ENCODE measurements at regions not wholly inside any gene's neighbourhood (a gene's known extent, or its start where the extent isn't known, plus 50 kb on each side); places are given as distances from the start of the nearest gene placed in this dataset.

DNA sequence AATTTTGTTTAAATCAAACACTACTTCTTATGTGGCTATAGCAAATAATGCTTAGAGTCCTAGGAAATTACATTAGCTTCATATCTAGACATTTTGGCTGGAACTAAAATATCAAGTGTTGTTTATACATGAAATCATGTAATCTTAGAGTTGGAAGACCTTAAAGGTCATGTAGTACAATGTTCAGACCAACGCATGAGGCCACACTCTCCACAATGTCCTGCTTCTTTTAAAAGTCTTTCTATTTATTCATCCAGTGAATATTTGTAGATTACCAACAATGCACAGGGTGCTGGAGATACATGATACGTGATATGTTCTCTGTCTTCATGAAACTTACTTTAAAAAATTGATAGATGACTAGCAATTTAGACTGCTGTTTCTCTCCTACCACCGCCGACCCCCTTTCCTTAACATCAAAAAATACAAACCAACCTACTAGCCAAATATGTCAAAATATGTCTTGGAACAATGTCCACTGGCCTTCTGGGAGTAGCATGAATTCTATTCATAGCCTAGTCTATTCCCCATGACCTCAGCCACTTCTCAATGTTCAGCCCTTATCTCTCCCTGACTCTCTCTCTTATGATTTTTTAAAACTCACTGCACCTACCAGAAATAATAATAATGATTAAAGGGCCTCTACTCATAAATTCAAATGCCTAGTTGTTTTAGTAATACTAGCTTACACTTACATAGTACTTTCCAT, 59.5 kb upstream of the CAV2 start (continued):
- TF ChIP-seq, protein P1, sequence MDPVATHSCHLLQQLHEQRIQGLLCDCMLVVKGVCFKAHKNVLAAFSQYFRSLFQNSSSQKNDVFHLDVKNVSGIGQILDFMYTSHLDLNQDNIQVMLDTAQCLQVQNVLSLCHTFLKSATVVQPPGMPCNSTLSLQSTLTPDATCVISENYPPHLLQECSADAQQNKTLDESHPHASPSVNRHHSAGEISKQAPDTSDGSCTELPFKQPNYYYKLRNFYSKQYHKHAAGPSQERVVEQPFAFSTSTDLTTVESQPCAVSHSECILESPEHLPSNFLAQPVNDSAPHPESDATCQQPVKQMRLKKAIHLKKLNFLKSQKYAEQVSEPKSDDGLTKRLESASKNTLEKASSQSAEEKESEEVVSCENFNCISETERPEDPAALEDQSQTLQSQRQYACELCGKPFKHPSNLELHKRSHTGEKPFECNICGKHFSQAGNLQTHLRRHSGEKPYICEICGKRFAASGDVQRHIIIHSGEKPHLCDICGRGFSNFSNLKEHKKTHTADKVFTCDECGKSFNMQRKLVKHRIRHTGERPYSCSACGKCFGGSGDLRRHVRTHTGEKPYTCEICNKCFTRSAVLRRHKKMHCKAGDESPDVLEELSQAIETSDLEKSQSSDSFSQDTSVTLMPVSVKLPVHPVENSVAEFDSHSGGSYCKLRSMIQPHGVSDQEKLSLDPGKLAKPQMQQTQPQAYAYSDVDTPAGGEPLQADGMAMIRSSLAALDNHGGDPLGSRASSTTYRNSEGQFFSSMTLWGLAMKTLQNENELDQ (CRISPR knock-in tag; IDR thresholded peaks at IDR 0.05; ENCODE audit: borderline replicate concordance): no peak
- no peak for TF ChIP-seq ZNF253 (CRISPR knock-in tag; conservative IDR thresholded peaks at IDR 0.05)
- no peak for TF ChIP-seq EZH2 (IDR thresholded peaks at IDR 0.05; ENCODE audit: borderline replicate concordance, low read depth, low read length)
- no peak for TF ChIP-seq ZNF79 (CRISPR knock-in tag; IDR thresholded peaks at IDR 0.05; ENCODE audit: low read depth)
- TF ChIP-seq, protein P2, sequence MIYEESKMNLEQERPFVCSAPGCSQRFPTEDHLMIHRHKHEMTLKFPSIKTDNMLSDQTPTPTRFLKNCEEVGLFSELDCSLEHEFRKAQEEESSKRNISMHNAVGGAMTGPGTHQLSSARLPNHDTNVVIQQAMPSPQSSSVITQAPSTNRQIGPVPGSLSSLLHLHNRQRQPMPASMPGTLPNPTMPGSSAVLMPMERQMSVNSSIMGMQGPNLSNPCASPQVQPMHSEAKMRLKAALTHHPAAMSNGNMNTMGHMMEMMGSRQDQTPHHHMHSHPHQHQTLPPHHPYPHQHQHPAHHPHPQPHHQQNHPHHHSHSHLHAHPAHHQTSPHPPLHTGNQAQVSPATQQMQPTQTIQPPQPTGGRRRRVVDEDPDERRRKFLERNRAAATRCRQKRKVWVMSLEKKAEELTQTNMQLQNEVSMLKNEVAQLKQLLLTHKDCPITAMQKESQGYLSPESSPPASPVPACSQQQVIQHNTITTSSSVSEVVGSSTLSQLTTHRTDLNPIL (CRISPR knock-in tag; IDR thresholded peaks at IDR 0.05): no peak
- no peak for TF ChIP-seq HNRNPL (IDR thresholded peaks at IDR 0.05; ENCODE audit: low read depth, low read length)
- no peak for TF ChIP-seq TSC22D4 (tag; IDR thresholded peaks at IDR 0.05)
- no peak for TF ChIP-seq ATF2 (CRISPR knock-in tag; IDR thresholded peaks at IDR 0.05)
- TF ChIP-seq, protein P3, sequence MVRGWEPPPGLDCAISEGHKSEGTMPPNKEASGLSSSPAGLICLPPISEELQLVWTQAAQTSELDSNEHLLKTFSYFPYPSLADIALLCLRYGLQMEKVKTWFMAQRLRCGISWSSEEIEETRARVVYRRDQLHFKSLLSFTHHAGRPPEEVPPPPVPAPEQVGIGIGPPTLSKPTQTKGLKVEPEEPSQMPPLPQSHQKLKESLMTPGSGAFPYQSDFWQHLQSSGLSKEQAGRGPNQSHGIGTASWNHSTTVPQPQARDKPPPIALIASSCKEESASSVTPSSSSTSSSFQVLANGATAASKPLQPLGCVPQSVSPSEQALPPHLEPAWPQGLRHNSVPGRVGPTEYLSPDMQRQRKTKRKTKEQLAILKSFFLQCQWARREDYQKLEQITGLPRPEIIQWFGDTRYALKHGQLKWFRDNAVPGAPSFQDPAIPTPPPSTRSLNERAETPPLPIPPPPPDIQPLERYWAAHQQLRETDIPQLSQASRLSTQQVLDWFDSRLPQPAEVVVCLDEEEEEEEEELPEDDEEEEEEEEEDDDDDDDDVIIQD (CRISPR knock-in tag; IDR thresholded peaks at IDR 0.05): no peak
- no peak for TF ChIP-seq EWSR1 (IDR thresholded peaks at IDR 0.05; ENCODE audit: borderline replicate concordance, low read depth, partially characterized antibody)
- TF ChIP-seq, protein P4, sequence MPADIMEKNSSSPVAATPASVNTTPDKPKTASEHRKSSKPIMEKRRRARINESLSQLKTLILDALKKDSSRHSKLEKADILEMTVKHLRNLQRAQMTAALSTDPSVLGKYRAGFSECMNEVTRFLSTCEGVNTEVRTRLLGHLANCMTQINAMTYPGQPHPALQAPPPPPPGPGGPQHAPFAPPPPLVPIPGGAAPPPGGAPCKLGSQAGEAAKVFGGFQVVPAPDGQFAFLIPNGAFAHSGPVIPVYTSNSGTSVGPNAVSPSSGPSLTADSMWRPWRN (IDR thresholded peaks at IDR 0.05; ENCODE audit: low read depth): no peak
- TF ChIP-seq ZNF445 (CRISPR knock-in tag; IDR thresholded peaks at IDR 0.05; ENCODE audit: low read depth): no peak
- TF ChIP-seq MYC (IDR thresholded peaks at IDR 0.05; ENCODE audit: low read depth, low read length): no peak
- no peak for TF ChIP-seq MYC (CRISPR knock-in tag; IDR thresholded peaks at IDR 0.05; ENCODE audit: borderline replicate concordance, low read depth)
- no peak for TF ChIP-seq FOXK1 (CRISPR knock-in tag; IDR thresholded peaks at IDR 0.05; ENCODE audit: borderline replicate concordance)
- TF ChIP-seq BRD9 (IDR thresholded peaks at IDR 0.05; ENCODE audit: low read depth, partially characterized antibody): no peak
- no peak for TF ChIP-seq TAF7 (tag; IDR thresholded peaks at IDR 0.05)
- no peak for TF ChIP-seq ESRRA (IDR thresholded peaks at IDR 0.05; ENCODE audit: borderline replicate concordance, low read depth)
- TF ChIP-seq NCOA1 (IDR thresholded peaks at IDR 0.05; ENCODE audit: low read depth): no peak
- 0 out of 4 replicates have a peak, but pooled peaks of 1 of the 2 experiments have one; percentile 16 for TF ChIP-seq RAD21 (CRISPR knock-in tag; conservative IDR thresholded peaks at IDR 0.05 in 1 of 2, IDR thresholded peaks at IDR 0.05 in 1 of 2)
- peak; percentile 55; the same call in 1 of the 2 replicates for TF ChIP-seq EHMT2 (IDR thresholded peaks at IDR 0.05)

Measured in K562 (cell line).